Right atrium auricular region (tissue), 2 donors: ENCODE measurements at regions not wholly inside any gene's neighbourhood (a gene's known extent, or its start where the extent isn't known, plus 50 kb on each side); places are given as distances from the start of the nearest gene placed in this dataset.
A peak's percentile ranks its signal among the peaks of the same experiment; 100 is the strongest.

Experiments used
- DNase-seq: peaks from one replicate; pipeline ENCODE4 v3.0.0-alpha.2; 2019; ENCODE audit warnings: low spot score
- H3K27ac ChIP-seq, 2 donors: fragments of 200-600 bp; sonication (generic); 1 replicate in 1 of 2; 2 replicates in 1 of 2; pipeline ENCODE4 v1.5.1; 2016 to 2019
- H3K27me3 ChIP-seq, 2 donors: fragments of 200-600 bp; sonication (generic); one replicate each; pipeline versions ENCODE4 v1.5.1 to v1.6.0; 2017 to 2019
- H3K36me3 ChIP-seq: fragments of 200-600 bp; sonication (generic); one replicate; pipeline ENCODE4 v1.5.1; 2016
- H3K4me1 ChIP-seq, 2 donors: fragments of 200-600 bp; sonication (generic); one replicate each; pipeline versions ENCODE4 v1.5.1 to v1.6.0; 2017 to 2019
- H3K4me3 ChIP-seq, 2 donors: fragments of 200-600 bp; sonication (generic); 1 replicate in 1 of 2; 2 replicates in 1 of 2; pipeline ENCODE4 v1.5.1; 2017 to 2019; ENCODE audit warnings: mild to moderate bottlenecking in 1 of 2, moderate library complexity in 1 of 2
- H3K9me3 ChIP-seq, 2 donors: fragments of 200-600 bp; sonication (generic); one replicate each; pipeline ENCODE4 v1.5.1; 2019
- CTCF ChIP-seq, 2 donors: fragments of 200-600 bp; sonication (generic); IDR thresholded peaks; one replicate each; pipeline ENCODE4 v1.5.1; 2019; ENCODE audit warnings: antibody characterized with exemption in 2 of 2

- Histone ChIP-seq H3K4me1 (peaks cover 0 to 27% of the 10 kb centered on the region in 2 donors), H3K27me3 (no peaks in the 10 kb centered on the region), H3K27ac (peak overlapping the region in 1 of 2 donors; percentile 79), H3K9me3 (no peaks in the 10 kb centered on the region), H3K4me3 (no peak overlapping the region), H3K36me3 (no peaks in the 10 kb centered on the region)
- TF ChIP-seq CTCF (IDR thresholded peaks at IDR 0.05): no peak
- no peak for DNase-seq
Measured at GRCh38 chr2:154637456-154637855, 61.0 kb upstream of the KCNJ3 start.

- no peak for DNase-seq
- H3K27me3 ChIP-seq: no peaks in the 10 kb centered on the region
- no peak for TF ChIP-seq CTCF (IDR thresholded peaks at IDR 0.05)
- peaks cover 0 to 27% of the 10 kb centered on the region in 2 donors for H3K4me1 ChIP-seq
- H3K27ac ChIP-seq: peak overlapping the region; percentile 31 to 79
- H3K4me3 ChIP-seq: no peak overlapping the region
- H3K9me3 ChIP-seq: no peaks in the 10 kb centered on the region
- no peaks in the 10 kb centered on the region for H3K36me3 ChIP-seq
Measured at GRCh38 chr2:154638783-154639182, 59.7 kb upstream of the KCNJ3 start.

- no peak for DNase-seq
- H3K4me1 ChIP-seq: peaks cover 0 to 27% of the 10 kb centered on the region in 2 donors
Measured at GRCh38 chr2:154640000-154640399, 58.5 kb upstream of the KCNJ3 start.

More at GRCh38 chr2:154640000-154640399, 58.5 kb upstream of the KCNJ3 start:
- Histone ChIP-seq H3K36me3 (no peaks in the 10 kb centered on the region), H3K27ac (peak overlapping the region in 1 of 2 donors; percentile 79), H3K27me3 (no peaks in the 10 kb centered on the region), H3K4me3 (no peak overlapping the region), H3K9me3 (no peaks in the 10 kb centered on the region)
- TF ChIP-seq CTCF (IDR thresholded peaks at IDR 0.05): no peak
